ENCODE measurements at regions not wholly inside any gene's neighbourhood (a gene's known extent, or its start where the extent isn't known, plus 50 kb on each side); places are given as distances from the start of the nearest gene placed in this dataset.

DNA sequence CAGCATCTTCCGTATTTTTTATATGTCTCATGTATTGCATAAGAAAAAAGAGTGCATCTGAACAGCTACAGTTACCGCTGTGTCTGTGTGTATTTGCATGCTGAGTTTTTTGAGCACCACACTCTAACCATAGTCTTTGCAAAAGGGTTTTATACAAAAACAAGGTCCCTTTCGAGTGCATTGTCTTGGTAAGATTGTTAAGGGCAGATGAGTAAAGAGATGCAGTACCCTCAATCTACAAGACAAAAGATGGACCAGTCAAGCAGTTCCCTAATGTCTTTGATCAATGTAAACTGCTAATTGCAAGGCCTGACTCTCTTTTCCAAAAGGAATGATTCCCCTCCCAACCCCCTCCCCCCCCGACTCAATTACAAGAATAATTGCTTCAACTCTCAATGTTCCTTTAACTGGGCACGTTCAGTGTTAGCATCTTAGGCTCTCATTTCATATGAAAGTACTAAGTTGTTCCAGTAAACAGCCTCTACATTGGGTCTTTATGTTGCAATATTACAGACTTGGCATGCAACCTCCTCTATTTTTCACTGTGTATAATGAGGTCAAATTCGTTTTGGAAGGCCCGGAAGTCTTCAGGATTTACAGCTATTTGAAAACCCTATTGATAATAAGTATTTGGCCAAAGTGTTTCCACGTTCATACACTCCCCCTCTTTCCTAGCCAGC, 471.4 kb upstream of the RBFOX1 start:
- DNase-seq = no peak

DNA sequence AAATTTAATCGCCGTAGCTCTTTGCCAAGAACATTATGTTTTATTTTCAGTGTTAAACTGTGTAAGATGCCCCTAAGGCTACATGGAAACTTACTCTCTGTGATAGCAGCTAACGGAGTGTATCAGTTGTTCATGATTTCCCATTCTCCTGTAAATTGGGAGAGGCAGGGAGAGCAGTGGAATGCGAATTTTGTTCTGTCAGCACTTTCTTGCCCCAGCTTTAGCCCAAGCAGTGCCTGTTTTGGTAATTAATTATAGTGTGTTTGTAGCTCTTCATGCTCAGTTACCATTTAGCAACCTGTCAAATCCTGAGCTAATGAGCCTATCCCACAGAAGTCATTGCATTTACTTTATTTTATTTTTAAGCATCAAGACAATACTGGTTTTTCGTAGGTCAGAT, 475.1 kb upstream of the RBFOX1 start:
- DNase-seq = no peak

DNA sequence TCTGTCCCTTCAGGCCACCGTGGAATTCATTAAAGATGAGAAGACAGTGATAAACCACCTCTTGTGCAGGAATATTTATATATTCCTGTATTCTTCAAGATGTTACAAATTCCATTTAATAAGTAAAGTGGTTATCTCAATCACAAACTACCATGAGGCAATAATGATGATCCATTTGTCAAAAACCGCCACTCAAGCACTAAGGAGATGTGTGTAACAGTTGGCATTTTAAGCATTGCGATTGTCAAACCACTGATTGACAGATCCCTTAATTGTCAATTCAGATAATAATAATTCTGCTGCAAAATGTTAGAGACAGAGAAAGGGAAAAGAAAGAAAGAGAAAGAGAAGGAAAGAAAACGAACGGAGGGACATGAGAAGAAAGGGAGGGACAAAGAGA, 476.1 kb upstream of the RBFOX1 start:
- no peak for DNase-seq

DNA sequence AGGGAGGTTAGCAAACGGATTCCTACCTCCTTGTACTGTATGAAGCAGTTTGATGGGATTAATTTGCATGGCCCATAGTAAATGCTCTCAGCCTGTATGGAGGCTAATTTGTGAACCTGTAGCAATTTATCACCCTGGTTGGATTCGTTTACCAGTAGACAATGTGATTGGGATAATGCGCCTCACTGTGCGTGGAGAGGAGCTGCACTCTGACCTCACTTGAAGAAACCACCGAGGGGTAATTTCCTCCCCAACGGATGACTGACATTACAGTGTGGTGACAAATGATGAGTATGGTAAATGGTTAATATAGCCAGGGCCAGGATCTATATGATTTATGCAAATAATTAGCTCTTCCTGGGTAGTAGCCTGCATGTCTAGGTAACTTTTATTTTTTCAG, 479.1 kb upstream of the RBFOX1 start:
- no peak for DNase-seq

DNA sequence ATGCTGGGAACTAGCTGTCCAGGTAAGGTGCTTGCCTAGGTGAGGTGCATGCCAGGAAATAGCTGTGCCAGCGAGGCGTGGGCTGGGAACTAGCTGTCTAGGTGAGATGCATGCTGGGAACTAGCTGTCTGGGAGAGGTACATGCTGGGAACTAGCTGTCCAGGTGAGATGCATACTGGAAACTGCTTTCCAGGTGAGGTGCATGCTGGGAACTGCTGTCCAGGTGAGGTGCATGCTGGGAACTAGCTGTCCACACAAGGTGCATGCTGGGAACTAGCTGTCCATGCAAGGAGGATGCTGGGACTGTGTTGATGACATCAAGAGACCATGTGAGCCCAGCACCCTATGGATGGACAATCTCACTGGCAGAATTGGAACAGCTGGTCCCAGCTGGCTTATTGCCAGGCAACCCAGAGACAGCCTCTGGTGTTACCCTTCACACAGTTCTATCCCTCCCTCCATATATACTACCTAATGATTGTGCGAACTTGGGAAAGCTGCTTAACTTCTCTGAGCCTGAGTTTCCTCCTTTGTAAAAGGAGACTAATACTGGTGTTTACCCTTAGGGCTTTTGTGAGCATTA, 479.9 kb upstream of the RBFOX1 start:
- no peak for DNase-seq

DNA sequence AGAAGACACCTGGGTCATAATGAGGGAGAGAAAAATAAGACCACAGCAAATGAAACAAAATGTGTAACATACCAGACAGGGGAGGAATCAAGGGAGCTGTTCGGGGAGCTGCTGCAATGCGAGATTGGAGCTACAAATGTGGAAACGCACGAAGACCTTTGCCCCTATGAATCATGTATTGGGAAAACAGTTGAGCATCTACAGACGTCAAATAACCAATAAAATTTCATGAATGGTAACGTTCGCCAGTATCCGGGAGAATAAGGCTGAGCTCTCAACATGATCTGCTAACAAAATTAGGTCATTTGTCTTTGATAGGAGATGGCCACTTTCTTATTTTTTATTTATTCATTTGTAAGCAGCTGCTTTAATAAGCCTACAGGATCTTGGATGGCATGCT, 486.2 kb upstream of the RBFOX1 start:
- DNase-seq = no peak

DNA sequence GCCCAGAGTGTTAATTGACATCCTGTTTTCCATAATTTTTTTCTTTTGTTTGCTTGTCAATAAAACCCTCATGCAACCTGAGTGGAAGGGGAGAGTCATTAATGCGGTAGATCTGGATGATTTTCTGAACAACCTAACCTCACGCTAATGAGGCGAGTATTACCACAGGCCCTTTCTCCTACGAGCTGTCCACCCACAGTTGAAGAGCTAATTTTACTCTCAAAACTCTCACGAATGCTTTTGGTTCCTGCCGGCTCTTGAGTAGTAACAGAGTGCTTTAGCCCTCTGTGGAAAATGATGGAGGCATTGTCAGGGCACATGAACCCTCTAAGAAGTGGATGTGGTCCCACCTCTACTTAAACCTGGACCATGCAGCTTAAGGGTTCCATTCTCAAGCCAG, 491.3 kb upstream of the RBFOX1 start:
- peak in 1 of 56 donors; percentile 2 for DNase-seq

DNA sequence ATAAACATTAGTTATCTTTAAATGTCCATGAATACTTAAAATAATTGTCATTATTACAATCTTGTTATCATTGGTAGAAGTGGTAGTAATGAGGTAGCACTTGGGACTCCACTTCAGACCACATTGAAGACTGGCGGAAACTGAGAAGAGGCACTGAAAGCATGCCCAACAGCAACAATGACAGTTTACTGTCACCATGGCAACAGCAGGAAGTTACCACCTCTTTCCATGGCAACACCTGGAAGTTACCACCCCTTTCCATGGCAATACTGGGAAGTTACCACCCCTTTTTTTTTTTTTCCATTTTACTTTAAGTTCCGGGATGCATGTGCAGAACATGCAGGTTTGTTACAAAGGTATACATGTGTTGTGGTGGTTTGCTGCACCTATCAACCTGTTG, 494.9 kb upstream of the RBFOX1 start:
- no peak for DNase-seq

DNA sequence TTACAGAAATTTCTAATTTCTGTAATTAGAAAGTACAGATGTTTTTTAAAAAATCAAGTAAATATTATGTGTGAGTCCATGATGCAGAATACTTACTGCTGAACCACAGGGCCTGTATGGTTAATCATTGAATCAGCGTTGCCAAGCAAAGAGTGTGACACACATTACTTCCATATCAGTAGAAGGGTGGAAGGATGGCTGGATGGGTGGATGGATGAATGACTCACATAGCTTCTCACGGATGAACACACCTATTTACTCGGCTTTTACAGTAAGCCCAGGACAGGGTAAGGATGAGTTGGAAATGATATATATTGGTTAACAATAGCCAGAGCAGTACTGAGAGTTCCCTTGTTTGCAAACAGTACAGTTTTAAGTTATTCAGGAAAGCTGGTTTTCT, 495.9 kb upstream of the RBFOX1 start:
- DNase-seq = peak in 1 of 56 donors; percentile 1

DNA sequence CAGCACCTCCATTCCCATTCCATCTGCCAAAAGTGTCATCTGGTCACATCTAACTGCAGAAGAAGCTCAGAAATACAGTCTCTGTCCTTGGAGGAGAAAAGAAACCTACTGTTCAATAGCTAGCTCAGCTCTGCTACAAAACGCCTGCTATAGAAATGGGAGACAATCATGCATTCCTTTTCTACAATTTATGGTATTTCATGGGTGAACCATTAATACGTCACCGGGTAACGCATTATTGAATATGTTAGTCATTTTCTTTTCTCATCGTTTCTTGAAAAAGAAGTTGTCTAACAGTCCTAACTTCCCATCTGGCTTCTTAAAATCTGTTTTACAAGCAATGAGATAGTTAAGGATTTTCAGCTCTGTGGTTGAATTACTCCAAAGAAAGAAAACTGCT, 496.7 kb upstream of the RBFOX1 start:
- DNase-seq = no peak

DNA sequence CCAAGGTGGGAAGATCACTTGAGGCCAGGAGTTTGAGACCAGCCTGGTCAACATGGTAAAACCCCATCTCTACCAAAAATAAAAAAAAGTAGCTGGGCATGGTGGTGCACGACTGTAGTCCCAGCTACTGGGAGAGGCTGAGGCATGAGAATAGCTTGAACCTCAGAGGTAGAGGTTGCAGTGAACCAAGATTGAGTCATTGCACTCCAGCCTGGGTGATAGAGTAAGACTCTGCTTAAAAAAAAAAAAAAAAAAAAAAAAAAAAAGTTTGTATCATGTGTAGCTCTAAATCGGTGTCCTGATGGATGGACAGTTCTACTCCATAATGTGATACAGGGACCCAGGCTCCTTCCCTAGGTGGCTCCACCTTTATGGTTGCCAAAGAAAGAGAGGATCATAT, 497.1 kb upstream of the RBFOX1 start:
- DNase-seq = no peak

DNA sequence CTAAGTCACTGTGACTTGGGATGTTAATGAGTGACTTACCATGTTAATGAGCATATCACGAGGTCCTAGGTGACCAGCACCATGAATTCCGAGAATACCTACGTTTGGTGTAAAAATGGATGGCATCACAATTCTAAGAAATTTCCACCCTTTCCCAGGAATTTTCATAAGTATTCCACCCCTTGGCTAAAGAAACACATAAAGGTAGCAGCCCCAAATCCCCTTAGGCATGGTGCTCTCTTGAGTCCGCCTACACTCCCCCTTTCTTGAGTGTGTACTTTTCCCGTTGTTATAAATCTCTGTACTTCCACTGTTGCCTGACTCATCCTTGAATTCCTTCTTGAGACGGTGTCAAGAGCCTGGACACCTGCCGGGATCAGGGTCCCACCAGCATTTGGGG, 504.0 kb upstream of the RBFOX1 start:
- DNase-seq = no peak

DNA sequence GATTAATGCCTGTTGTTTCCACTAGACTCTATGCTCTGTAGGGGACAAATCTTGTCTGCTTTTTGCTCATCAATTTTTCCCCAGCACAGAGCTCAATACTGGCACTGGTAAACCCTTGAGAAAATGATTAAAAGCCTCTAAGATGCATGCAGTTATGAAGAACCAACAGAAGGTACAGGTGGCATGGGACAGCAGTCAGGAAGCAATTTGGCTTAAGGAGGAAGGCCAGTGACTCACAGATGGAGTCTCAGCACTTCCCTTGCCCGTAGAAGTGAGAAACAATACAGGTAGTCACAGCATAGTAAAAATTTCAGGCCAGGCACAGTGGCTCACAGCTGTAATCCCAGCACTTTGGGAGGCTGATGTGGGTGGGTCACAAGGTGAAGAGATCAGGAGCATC, 504.7 kb upstream of the RBFOX1 start:
- DNase-seq = no peak

DNA sequence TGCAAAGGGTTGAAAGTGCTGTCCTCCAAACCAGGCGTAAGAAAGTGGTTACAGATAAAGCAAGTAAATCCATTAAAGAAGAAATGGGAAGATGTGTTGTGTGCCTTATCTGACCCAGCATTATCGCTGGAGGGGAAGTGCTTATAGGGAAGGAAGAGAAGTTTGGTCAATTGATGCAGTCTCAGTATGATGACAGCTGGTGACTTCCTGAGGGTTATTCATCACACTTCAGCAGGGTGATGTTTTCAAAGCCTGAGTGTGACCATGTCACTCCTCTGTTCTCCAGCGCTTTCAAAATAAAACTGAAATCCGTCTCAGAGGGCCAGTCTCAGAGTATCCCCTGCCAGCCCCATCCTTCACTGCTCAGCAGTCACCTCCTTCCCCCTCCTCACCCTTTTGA, 505.4 kb upstream of the RBFOX1 start:
- DNase-seq = no peak

DNA sequence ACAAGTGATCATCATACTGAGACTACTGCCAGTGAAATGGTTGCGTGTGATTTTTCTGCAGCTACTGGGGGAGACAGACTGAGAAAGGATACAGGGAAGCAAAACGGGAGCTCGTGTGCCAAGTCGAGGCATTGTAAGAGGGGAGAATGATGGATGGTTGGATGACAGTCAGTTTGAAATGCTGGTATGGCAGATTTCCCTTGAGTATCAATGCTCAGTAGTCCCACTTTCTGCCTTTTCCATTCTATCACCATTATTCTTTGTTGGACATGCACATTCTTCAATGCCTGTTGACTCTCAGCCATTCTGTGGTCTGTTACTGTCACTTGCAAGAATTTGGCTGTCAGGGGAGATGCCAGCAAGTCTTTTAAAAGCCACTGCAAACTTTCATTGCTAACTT, 510.6 kb upstream of the RBFOX1 start:
- no peak for DNase-seq

DNA sequence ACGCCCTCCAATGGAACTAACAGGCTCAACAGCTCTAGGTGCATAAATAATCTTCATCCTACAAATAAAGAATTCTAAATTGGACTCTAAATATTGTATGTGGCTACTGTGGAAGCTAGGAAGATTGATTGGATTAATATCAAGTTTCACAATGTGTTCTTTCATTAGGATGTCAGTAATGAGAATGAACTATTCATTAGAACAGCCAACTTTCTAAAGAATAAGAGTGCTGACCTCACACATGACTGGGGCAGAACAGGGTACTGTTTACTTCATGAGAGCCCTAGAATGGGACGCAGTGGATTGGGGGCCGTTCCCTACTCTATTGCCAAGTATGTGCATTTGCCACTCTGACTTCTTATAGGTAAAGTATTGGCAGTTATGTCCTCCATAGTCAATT, 528.2 kb upstream of the RBFOX1 start:
- peak in 5 of 56 donors; percentile 1 to 16 (median 4) for DNase-seq

DNA sequence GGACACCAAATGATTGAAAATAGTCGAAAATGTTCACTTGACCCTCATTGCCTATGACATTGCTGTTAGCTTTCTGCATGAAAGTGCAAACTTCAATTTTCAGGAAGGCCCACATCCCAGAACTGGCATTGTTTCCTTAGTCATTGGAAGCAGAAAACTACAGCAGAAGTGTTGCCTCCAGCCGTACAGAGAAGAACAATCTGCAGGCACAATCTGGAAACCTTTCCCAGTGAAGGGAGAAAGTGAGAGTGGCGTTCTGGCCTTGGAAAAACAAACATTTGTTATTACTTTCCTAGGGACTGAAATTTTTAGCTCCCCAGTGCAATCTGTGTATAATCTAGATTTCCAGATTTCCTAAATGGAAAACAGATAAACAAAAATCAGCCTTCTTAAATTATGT, 529.5 kb upstream of the RBFOX1 start:
- DNase-seq = no peak

DNA sequence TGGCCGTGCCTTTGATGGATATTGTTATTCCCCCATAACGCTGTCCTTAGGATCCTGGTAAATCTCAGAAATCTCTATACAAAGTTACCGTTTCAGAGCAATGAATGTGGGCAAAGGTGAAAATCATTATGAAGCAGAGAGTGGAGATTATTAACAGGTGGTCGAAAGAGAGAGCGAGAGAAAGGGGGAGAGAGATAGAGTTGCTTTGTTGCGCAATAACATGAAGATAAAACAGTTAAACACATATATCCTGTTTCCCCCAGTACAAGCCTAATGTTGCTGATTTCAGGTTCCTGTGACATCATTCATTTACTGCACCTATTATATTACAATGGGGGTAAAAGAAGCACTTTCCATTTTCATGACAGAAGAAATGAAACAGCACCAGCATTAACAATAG, 535.4 kb upstream of the RBFOX1 start:
- DNase-seq = no peak

DNA sequence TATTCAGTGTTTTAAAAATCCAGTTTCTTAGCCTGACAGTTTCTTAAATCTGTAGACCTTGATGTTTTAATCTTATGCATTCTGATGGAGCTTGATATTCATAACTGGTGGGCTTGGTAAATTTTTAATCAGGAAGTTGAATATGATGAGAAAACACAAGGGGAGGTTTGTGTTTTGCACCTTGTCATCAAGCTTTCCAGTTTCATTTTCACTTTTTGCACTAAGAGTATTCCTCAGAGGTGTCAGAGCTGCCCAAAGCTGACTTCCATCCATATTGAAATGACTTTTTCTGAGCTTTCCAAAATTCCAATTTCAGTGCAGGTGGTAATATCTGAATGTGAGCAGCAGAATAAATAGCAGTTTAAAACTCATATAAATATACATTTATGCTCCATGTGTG, 555.0 kb upstream of the RBFOX1 start:
- DNase-seq = no peak

DNA sequence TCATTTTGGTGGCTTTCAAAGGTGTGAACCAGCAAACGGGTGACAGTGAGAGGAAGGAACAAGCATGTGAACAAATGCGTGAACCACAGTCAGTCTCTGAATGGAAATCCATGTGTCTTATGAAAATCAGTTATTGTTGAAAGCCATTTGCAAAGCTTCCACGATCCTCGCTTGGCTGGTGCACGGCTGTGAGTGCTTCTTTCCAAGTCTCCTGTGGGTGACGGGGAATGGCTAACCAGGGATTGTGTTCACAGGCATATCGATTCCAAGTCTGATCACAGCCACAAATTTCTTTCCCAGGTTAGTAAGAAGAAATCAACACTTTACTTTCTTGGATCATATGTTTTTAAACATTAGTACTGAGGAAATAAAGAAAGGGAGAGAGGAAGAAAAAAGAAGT, 556.9 kb upstream of the RBFOX1 start:
- DNase-seq = no peak

DNA sequence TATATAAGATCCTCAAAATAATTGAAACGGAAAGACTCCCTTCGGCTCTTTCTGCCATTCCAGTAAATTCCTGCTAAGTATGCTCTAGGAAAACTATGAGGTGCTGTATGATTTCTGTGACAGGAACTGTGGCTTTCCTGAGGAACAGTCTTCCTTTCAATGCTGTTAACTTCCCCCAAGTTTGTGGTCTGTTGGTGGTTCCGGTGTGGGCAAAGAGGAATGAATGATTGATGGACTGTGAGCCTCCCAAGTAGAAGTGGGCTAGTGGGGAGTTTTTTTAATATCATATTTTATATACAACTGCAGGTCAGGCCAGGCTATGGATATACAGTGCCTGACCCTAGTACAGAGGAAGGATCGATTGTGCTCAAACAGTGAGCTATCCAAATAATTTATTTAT, 560.7 kb upstream of the RBFOX1 start:
- no peak for DNase-seq

DNA sequence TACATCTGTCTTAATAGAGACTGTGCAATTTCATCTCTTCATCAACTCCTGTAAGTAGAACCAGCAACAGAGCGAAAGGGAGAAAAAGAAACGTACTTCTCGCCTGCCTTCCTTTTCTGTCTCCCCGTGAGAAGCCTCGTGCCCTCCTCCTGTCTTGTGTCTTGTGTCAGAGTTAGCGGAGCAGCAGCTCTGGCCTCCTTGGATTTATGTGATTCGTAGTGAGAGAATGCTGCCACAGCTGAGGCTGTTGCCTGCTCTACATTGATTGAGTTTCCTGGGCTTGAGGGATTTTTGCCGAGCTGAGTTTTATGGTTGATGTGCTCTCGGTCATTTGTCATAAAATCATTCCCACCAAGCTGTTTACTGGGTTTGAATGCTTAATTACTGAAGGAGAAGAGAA, 579.1 kb upstream of the RBFOX1 start:
- DNase-seq = peak in 1 of 56 donors; percentile 12

DNA sequence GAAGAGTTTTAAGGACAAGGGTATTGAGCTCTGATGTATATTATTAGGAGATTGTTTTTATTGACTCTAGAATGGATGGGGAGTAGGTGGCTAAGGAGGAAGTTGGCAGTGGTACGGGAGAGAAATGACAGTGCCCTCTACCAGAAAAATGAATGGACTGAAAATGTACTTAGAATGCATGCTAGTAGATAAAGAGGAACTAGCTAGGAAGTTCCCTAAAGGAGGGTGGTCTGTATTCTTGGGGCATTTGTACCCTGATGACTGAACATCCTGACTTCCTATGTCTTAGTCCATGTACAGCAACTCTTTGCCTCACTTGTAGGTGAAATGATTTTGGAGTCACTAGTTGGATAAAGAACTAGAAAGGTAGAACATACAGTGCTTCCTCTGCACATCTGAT, 581.5 kb upstream of the RBFOX1 start:
- no peak for DNase-seq

DNA sequence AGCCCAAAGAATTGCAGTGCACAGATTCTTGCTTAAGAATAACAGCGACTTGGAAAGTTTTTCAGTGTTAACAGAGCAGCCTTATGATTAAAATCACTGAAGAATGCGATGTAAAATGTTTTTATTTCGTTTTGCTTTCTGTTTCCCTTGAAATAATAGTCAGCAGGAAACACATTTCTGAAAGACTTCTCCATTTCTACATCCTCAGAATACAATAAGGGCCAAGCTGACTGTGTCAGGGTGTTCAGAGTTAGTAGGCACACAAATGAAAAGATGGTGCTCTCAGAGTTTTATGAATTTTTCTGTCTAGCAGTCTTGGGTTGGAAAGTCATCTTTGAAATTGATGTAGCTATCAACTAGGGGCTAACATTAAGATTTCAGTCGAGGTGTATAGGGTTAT, 582.9 kb upstream of the RBFOX1 start:
- DNase-seq = no peak

Data from nucleus accumbens (tissue), 56 donors.